ENCODE measurements at regions not wholly inside any gene's neighbourhood (a gene's known extent, or its start where the extent isn't known, plus 50 kb on each side); places are given as distances from the start of the nearest gene placed in this dataset.

DNA sequence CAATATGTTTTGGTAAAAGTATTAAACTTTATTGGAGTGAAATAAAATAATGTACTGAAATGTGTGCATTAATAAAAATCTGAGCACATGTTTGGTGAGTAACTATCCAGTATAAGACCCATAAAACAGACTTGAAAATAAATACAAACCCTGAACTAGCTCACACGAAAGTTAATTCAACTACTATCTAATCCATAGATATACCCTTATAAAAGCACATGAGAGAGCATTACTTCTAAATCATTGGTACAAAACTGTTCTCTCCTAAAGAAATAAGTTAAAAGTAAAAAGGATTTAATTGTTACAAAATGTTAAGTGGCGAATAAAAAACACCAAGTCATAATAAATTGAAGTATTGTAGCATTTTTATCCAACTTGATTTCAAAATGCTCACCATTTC is 295.6 kb downstream of the PTPRC start:
- no peak for DNase-seq
- TF ChIP-seq, protein P1, sequence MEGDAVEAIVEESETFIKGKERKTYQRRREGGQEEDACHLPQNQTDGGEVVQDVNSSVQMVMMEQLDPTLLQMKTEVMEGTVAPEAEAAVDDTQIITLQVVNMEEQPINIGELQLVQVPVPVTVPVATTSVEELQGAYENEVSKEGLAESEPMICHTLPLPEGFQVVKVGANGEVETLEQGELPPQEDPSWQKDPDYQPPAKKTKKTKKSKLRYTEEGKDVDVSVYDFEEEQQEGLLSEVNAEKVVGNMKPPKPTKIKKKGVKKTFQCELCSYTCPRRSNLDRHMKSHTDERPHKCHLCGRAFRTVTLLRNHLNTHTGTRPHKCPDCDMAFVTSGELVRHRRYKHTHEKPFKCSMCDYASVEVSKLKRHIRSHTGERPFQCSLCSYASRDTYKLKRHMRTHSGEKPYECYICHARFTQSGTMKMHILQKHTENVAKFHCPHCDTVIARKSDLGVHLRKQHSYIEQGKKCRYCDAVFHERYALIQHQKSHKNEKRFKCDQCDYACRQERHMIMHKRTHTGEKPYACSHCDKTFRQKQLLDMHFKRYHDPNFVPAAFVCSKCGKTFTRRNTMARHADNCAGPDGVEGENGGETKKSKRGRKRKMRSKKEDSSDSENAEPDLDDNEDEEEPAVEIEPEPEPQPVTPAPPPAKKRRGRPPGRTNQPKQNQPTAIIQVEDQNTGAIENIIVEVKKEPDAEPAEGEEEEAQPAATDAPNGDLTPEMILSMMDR (IDR thresholded peaks at IDR 0.05): no peak
- intact Hi-C loops (cut with DNase I; ENCODE audit: low total_unique reads): no loop called here
- no peaks in the 10 kb centered on the region for H3K36me3 ChIP-seq
- peaks cover 0 to 16% (median 11%) of the 10 kb centered on the region in 4 donors for H3K4me1 ChIP-seq
- peak overlapping the region; percentile 53 to 55 for H3K4me3 ChIP-seq
- no peaks in the 10 kb centered on the region for H3K9me3 ChIP-seq
- no peaks in the 10 kb centered on the region for H3K27me3 ChIP-seq
- H3K27ac ChIP-seq: no peak overlapping the region

DNA sequence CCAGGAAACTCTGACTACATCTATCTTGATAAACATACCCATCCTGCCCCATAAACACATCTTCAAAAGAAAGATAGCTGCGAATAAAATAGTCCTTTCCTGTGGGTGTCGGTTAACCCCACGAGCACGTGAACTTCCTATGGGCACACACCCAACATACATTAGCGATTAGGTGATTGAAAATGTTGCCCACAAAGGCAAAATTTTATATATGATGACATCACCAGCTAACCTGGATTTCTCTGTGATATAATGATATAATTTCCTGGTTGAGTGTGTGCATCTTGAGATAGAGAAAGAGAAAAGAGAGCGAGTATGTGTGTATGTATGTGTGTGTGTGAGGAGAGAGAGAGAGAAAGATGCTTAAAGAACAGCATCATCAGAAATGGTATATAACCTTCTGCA is 296.1 kb downstream of the PTPRC start:
- Histone ChIP-seq H3K27ac (no peak overlapping the region), H3K4me3 (peak overlapping the region; percentile 53 to 55), H3K27me3 (no peaks in the 10 kb centered on the region), H3K4me1 (peaks cover 0 to 16% (median 11%) of the 10 kb centered on the region in 4 donors), H3K9me3 (no peaks in the 10 kb centered on the region), H3K36me3 (no peaks in the 10 kb centered on the region)
- intact Hi-C loops (cut with DNase I; ENCODE audit: low total_unique reads): no loop called here
- TF ChIP-seq, protein P1 (IDR thresholded peaks at IDR 0.05): no peak
- DNase-seq: no peak

DNA sequence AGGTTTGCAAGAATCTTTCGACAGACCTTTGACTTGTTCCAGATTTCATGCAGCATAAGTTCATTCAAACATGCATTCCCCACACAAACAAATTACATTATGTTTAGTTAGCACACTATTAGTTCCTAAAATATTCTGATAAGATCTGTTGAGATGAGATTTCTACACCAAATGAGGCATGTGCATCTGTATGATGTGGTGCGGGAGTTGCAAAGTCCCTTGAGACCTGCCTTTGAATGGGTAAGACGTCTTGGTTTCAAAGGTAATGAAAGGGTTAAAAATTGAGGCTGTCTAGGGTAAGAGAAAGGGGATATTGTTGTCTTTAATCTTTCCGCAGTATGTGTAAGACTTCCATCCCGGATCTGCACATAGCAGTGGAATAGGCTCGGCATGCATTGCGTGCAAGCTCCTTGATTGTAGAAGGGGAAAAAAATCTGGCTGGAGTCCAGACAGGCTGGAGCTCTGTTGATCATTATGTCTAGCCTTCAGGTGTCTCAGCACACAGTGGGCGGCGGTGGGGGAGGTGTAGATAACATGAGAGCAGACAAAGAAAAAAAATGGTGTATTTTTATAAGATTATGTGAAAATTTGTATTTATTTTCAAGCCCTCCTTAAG is 296.6 kb downstream of the PTPRC start:
- H3K4me3 ChIP-seq: peak overlapping the region; percentile 53 to 55
- no peaks in the 10 kb centered on the region for H3K9me3 ChIP-seq
- intact Hi-C loops (cut with DNase I; ENCODE audit: low total_unique reads): no loop called here
- peak overlapping the region in 1 of 2 donors; percentile 70 for H3K27ac ChIP-seq
- H3K27me3 ChIP-seq: no peaks in the 10 kb centered on the region
- TF ChIP-seq, protein P1 (IDR thresholded peaks at IDR 0.05): no peak
- DNase-seq: peak in 1 of 2 donors; percentile 66
- no peaks in the 10 kb centered on the region for H3K36me3 ChIP-seq
- peaks cover 0 to 16% (median 11%) of the 10 kb centered on the region in 4 donors for H3K4me1 ChIP-seq

DNA sequence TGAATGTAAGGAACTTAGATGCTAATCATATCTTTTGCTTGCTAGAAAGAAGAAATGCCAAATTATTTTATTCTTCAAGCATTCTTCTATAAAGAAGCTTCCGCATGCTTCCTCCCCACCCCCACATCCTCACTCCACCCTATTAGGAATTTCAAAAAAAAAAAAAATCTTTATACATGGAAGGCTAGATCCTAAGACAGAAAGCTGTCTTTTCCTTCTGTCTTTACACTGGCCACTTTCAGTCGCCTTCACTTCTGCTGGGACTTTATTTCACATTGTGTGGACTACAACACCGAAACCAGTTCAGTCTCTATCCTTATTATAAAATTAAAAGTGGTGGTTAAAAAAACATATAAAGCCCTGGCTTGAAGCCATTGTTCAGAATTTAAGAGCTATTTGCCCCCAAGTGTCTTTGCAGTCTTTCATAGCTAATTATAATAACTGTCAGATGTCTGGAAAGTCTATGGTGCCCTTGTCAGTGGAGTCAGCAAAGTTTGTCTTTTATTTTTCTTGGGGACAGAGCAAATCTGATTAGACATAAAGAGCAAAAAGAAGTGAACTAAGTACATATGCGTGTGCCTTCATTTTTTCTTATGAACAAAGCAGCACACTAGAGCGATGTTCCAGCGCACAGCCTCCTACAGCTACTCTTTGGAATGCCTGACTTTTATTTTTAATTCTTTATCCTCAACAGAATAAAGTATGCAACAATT is 297.7 kb downstream of the PTPRC start:
- Histone ChIP-seq H3K27ac (peak overlapping the region; percentile 24 to 70), H3K4me3 (peak overlapping the region; percentile 53 to 55), H3K9me3 (no peaks in the 10 kb centered on the region), H3K27me3 (no peaks in the 10 kb centered on the region), H3K36me3 (no peaks in the 10 kb centered on the region), H3K4me1 (peaks cover 0 to 16% (median 11%) of the 10 kb centered on the region in 4 donors)
- intact Hi-C loops (cut with DNase I; ENCODE audit: low total_unique reads): no loop called here
- TF ChIP-seq, protein P1 (IDR thresholded peaks at IDR 0.05): no peak
- DNase-seq: no peak

DNA sequence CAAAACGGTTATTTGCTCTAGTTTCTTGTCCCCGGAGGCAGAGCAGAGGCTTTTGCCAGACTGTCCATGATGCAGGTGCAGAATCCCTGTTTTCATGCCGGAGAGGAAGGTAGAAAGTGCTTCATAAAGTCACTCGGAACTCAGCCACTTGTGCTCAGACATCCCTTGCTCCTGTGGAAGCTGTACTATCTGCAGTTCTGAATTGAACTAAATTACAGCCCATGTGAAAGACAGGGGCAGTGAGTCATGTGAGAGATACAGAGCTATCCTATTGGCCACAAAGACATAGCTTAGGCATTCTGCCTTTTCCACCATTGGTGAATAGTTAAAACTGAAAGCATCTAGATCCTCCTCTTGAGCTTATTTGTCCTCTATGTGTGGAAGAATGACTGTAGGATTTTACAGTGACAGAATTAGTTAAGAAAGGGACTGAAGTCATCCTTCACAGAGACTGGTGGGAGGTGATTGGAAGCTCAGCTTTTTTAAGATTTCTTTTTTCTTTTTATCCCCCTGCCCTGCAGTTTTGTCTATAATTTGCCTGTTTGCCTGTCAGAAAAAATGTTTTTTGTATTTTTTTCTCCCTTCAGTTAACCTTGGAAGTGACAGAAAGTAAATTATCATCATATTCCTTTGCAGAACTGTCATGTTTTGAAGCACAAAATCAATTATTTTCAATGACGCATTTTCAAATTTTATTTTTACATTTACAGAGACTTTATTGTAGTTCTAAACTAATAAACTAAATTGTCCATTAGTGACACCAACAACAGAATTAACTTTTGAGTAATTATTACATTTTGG is 298.6 kb downstream of the PTPRC start:
- Histone ChIP-seq H3K27me3 (no peaks in the 10 kb centered on the region), H3K4me1 (peaks cover 0 to 16% (median 11%) of the 10 kb centered on the region in 4 donors), H3K27ac (peak overlapping the region; percentile 24 to 70), H3K9me3 (no peaks in the 10 kb centered on the region), H3K36me3 (no peaks in the 10 kb centered on the region), H3K4me3 (peak overlapping the region; percentile 53 to 55)
- intact Hi-C loops (cut with DNase I; ENCODE audit: low total_unique reads): no loop called here
- DNase-seq: peak in 1 of 2 donors; percentile 43
- TF ChIP-seq, protein P1 (IDR thresholded peaks at IDR 0.05): no peak

All from tibial artery (tissue), 4 donors.